NCI-H69 (cell line): ENCODE measurements at regions not wholly inside any gene's neighbourhood (a gene's known extent, or its start where the extent isn't known, plus 50 kb on each side); places are given as distances from the start of the nearest gene placed in this dataset.
"Not testable (repeated sequence)": the region's sequence is repeated elsewhere in the genome, so short reads cannot be mapped to it uniquely, and the experiment has no call there.

Source experiments
- DNase-seq: peaks from one replicate; lab custom pipeline; 2025; lab: John Stamatoyannopoulos, UW

DNA sequence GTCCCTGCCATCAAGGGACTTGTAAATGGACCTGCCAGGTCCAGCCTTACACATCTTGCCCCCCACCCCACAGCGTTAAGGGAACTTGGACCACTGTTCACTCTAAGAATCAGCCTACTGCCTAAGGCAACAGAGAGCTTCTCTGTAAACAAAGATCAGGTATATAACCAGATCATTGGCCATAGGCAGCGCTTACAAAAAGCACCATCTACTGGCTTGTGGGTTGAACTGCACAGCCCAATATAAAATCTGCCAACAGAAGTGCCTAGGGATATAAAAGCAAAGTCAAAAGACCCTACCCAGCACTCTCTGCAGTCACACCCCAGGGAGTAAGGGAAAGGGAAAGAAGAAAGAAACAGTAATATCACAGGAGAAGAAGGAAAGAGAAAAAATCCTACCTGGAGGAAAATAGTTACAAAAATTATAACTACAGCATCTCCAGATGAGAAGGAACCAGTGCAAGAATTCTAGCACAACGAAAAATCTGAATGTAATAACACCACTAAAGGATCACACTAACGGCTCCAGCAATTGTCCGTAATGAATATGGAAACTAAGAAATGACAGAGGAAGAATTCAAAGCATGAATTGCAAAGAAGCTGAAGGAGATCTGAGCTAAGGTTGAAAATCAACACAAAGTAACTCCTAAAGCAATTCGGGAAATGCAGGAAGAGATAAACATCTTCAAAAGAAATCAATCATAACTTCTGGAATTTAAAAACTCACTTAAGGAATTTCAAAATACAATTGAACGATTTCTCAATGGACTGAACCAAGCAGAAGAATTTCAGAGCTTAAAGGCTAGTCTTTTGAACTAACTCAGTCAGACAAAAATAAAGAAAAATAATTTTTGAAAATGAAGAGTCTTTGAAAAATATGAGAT, 95.2 kb upstream of the PCED1B start:
- DNase-seq, result peak; percentile 75

DNA sequence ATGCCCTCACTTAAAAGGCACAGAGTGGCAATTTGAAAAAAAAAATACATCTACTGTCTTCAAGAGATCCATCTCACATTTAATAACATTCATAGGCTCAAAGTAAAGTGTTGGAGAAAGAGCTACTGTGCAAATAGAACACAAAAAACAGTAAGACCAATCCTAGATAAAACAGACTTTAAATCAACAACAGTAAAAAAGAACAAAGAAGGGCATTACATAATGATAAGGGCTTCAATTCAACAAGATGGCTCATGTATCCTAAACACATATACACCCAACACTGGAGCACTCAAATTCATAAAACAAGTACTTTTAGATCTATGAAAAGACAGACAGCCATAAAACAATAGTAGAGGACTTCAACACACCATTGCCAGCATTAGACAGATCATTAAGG, 93.6 kb upstream of the PCED1B start:
- no peak for DNase-seq

DNA sequence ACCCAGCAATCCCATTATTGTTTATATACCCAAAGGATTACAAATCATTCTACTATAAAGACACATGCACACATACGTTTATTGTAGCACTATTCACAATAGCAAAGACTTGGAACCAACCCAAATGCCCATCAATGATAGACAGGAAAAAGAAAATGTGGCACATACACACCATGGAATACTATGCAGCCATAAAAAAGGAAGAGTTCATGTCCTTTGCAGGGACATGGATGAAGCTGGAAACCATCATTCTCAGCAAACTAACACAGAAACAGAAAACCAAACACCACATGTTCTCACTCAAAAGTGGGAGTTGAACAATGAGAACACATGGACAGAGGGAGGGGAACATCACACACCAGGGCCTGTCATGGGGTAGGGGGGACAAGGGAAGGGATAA, 91.3 kb upstream of the PCED1B start:
- DNase-seq, result not testable (repeated sequence)

DNA sequence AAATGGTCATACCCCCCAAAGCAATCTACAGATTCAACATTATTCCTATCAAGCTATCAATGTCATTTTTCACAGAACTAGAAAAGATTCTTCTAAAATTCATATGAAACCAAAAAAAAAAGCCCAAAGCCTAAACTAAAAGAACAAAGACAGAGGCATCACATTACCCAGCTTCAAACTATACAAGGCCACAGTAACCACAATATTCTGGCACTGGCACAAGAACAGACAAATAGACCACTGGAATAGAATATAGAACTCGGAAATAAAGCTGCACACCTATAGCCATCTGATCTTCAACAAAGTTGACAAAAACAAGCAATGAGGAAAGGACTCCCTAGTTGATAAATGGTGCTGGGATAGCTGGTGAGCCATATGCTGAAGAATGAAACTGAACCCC, 89.2 kb upstream of the PCED1B start:
- DNase-seq, result no peak

DNA sequence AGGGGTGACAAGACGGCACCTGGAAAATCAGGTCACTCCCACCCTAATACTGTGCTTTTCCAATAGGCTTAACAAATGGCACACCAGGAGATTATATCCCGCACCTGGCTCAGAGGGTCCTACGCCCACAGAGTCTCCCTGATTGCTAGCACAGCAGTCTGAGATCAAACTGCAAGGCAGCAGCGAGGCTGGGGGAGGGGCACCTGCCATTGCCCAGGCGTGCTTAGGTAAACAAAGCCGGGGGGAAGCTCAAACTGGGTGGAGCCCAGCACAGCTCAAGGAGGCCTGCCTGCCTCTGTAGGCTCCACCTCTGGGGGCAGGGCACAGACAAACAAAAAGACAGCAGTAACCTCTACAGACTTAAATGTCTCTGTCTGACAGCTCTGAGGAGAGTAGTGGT, 87.4 kb upstream of the PCED1B start:
- peak; percentile 35 for DNase-seq

DNA sequence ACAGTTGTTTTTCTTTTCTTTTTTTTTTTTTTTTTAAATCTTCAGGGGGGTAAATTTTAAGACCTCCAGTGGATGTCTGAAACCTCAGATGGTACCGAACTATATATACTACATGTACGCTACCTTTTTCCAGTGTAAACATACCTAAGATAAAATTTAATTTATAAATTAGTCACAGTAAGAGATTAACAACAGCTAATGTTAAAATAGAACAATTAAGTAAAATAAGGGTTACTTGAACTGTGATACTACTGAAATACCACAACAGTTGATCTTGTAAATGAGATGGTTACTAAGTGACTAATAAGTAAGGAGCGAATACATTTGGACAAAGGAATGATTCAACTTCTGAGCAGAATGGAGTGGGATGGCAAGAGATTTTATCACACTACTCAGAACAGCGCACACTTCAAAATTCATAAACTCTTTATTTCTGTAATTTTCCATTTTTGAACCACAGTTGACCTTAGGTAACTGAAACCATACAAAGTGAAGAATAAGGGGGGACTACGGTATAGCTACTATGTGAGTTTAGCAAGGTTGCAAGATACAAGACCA, 80.5 kb upstream of the PCED1B start:
- DNase-seq, result no peak

DNA sequence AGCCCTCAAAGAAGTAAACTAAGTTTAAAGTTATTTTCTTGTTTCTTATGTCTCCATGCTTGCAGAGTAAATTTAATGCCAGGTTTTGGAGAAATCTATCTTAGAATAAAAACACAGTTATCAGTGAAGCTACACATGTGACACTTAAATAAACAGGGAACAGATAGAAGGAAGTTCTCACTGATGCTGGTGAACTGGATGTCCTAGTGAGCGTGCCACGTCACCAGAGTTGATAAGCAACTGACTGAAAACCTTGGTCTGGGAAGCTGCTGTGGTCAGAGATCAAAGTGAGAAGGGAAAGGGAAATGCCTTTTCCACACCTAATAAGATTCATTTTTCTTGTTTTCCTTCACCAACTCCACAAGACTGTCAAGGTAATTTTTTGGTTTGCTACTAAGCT, 74.8 kb upstream of the PCED1B start:
- no peak for DNase-seq

DNA sequence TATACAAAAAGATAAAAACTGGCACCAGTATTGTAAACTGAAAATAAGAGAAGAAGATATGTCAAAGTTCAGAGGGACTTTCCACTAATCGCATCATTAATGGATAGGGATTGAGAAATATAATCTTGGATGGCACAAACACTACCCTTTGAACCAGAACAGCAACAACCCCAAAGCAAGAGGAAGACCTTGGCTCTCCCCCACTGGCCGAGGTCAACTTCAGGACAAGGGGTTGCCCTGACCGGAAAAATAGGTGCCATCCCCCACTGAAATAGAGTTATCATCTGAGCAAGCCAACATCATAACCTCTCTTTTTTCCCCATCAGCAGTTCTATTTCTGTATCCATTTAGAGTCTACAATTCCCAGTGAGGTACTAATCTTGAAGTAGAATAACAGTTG, 72.4 kb upstream of the PCED1B start:
- DNase-seq, result no peak

DNA sequence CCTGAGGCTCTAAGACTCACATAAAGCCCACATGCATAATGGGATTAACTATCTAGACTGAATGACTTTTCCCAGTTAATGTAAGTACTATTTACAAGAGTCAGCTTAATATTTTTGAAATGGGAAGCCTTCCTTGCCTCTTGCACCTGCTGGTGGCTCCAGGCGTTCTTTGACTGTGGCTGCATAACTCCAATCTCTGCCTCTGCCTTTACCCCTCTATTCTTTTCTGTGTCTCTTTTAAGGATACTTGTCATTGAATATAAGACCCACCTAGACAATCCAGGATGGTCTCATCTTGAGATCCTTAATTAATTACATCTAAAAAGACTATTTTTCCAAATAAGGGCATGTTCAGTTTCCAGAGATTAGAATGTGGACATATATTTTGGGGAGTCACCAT, 66.9 kb upstream of the PCED1B start:
- no peak for DNase-seq

DNA sequence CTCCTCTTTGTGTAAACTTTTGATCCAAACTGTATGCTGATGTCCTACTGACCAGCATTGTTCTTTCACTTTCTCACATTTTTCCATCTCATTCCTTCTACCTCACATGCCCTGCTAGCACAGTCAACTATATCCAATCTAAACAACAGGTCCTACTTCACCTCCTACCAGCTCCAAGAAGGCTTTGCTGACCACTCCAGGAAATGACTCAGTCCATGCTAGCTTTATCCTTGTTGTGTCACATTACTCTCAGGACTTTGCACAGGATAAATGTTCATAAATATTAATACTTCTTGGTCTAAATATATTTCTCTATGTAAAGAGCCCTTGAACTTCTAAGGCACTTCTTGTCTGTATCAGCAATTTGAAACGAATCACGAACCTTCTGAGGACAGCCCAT, 64.9 kb upstream of the PCED1B start:
- no peak for DNase-seq

DNA sequence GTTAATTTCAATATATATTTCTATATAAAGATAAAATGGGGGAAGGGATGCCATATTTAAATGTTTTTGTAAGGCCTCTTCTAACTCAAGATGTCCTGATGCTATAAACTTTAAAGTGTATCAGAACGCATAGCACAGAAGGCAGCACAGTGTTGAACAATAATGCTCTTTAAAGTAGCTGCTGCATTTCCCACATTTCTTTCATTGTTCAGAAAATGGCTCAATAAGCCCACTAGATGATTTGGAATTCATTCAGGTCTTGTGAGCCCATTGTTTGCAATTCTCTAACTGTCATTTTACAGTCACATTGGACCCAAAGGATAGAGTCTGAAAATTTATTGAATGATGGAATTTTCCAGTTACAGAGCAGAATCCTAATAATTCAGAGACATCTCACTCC, 64.0 kb upstream of the PCED1B start:
- DNase-seq, result no peak

DNA sequence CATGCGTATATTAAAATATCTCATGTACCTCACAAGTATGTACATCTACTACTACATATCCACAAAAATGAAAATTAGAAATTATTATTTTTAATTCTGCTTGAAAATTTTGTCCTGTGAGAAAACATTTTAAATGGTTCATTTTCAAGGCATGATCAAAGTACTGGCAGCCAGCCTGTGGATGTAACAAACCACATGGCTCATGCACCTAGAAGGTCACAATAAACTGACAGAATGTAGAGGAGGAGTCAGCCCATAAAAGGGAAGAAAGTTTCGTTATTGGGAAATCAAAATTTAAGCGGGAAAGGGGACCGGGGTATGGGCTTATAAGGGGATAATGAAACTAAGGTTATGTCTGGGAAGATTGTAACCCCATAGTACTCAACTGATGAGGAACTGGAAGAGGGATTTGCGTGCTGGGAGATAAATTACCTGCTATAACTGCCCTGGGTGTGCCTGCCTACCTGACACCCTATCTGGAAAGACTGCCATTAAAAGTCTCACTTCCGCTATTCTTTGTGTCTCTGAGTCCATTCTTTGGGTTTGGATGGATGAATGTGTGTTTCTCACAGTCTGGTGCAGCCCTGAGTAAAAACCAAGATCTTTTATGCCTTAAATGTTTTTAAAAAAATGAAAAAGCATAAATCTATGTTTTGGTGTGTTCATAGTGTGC, 62.2 kb upstream of the PCED1B start:
- DNase-seq, result no peak

DNA sequence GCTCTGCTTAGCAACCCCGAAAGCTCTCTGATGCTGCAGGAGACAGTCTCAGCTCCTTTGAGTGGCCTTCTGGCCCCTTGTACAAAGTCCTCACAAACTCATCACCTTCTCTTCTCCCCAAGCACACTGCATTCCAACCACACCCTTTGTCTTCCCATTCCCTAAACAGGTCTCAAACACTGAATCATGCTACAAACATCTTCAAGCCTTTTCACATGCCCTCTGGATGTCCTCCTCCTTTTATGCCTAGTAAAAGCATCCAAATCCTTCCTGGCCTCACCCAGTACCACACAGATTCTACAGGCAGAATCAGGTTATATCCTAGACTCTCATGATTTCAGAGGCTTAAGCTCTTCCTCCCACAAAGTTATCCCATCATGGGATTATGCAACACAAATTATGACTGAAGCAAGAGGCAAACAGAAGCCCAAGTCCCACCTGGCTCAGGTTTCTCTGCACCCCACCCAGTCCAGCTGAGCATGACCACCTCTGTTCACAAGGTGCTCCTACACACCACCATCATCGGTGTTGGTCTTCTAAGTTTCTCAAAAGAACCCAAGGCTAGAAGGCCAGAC, 61.4 kb upstream of the PCED1B start:
- DNase-seq, result no peak

DNA sequence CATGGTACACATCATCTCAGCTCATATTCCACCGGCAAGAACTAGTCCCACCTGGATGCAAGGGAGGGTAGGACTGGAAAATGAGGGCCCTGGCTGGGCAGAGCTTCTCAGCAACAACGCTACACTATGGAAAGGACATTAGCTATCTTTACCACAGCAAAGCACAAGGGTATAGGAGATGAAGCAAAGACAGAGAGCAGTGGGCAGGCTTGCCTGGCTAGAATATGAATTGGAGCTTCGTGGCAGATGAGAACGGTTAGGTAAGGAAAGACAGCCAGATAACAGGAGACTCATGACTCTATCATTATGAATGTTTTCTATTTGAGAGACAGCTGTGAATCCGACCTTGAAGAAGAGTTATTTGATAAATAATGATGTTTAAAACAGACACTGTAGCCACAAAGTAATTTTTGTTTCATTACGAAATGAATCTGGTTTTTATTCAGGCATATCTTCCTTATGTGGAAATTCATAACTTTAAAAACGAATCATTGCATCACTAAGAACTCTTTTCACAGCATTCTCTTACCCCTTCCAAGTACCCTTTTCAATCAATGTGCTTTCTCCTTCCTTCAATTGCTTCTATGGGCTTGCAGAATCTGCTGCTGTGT, 59.1 kb upstream of the PCED1B start:
- no peak for DNase-seq

DNA sequence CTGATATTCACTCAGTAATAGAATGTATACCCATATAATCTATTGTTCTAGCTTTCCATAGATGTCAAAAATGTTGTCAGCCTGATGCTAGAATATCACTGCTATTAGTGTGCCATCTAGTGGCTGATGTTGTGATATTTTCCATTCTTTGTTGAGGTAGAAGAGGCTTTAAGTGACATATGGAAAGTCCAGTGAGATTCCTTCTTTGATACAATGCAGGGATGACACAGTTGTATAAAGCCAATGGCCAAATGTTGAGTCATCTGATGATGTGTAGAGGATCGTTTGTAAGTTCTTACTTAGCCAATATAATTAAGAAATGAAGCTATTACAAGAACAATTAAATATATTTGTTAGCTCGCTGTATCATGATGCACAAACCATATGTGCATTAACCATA, 58.1 kb upstream of the PCED1B start:
- peak; percentile 76 for DNase-seq

DNA sequence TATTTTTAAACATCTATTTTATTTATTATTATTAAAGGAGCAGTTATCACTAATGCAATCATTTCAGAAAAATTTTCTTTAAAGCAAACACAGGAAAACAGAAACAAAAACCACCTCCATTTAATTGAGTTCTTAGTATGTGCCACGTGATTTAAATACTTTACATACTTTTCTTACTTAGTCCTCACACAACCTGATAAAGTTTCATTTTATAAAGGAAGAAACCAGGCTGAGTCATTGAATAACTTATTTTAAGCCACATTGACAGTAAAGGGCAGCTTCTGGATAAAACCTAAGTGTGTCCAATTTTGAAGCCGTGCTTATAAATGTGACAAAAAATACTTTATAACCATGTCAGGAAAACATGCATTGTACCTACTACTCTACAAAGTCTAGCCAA, 57.1 kb upstream of the PCED1B start:
- DNase-seq, result no peak

DNA sequence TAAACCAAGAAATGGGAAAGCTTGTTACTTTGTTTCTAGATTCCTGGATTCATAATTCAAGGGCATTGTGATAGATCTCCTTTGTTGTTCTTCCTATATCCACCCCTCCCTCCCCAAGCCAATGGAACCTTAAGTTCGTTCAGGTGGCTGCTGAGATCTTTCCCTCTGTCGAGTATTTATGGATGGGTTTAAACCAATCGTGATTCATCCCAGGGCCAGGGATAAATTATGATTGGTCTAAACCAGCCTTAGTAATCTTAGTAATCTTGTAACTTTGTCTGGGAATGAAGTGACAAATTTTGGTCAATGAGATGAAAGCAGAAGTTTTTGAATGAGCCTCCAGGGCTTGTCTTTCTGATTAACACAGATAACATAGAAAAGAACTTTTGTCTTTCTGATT, 56.1 kb upstream of the PCED1B start:
- DNase-seq, result no peak

DNA sequence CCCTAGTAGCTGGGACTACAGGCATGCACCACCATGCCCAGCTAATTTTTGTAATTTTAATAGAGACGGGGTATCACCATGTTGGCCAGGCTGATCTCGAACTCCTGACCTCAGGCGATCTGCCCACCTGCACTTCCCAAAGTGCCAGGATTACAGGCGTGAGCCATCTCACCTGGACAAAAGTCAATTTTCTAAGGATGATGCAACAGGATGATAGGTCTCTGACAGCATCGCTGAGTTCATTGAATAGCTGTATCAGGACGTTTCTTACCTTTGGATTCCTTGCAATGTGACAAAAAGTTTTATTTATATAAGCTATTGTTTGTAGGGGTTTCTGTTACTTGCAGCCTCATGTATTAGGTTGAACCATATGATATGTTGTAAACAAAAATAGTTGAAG, 55.5 kb upstream of the PCED1B start:
- DNase-seq, result peak; percentile 29

DNA sequence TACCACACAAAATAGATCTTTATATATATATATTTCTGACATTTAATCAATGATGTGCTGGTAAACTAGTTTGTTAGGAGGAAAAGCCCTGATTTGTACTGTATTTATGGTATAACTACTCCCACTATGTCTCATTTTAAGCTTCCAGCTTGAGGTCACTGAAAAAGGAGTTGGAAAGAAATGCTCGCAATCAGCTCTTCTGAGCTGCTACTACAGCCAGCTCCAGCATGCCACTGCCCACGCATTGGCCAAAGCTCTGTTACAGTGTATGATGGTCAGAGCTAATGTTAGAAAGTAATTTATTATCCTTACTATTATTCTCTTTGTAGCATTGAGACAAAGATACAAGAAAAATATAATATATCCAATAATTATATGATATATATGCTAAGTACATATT, 55.0 kb upstream of the PCED1B start:
- DNase-seq, result peak; percentile 4

DNA sequence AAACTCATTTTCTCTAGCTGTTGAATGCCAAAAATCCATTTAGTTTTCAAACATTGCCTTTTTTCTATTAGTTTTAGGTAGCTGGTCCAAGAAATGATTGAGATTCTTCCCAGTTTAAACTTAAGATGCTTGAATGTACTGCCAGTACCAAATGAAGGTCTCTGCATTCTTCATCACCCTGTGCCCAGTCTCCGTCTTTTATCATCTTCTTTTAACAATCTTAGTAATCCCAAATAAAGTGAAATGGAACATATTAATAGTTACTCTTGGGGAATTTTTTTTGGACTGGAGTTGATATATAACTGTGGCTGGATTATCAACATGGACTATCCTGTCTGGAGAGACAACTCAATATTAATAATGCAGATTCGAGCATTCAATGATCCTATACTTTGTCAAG, 54.1 kb upstream of the PCED1B start:
- no peak for DNase-seq

DNA sequence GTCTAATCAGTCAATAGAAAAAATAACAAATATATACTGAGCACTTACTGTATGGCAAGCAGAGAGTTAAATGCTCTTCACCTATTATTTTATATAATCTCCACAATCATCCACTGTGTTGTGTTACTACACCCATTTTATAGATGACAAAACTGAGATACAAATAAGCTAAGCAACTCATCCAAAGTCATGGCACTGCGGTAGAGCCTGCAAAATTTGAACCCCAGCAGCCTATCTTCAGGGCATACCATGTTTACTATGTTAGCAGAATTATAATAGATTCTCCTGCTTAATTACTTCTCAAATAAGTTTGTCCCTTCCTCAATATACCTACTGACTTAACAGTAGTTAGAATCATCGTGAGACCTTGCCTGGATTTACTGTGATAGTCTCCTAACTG, 53.6 kb upstream of the PCED1B start:
- DNase-seq, result no peak

DNA sequence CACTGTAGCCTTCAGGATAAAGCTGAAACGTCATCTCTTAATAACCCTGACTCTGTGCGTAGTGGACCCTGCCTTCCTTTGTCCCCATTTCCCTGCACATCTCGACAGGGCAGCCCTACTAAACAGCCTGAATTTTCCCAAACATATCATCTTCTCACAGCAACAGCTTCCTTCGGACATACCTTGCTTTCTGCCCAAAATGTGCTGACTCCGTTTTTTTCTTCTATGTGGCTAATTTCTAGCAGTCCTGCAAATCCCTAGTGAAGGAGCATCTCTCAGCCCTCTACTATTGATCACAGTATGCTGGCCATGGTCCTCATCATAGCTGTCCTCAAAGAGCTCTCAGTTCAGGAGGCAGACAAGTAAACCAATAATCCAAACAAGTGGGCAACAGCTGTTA, 53.1 kb upstream of the PCED1B start:
- no peak for DNase-seq
